ENCODE measurements at regions not wholly inside any gene's neighbourhood (a gene's known extent, or its start where the extent isn't known, plus 50 kb on each side); places are given as distances from the start of the nearest gene placed in this dataset.
A peak's percentile ranks its signal among the peaks of the same experiment; 100 is the strongest.

DNA sequence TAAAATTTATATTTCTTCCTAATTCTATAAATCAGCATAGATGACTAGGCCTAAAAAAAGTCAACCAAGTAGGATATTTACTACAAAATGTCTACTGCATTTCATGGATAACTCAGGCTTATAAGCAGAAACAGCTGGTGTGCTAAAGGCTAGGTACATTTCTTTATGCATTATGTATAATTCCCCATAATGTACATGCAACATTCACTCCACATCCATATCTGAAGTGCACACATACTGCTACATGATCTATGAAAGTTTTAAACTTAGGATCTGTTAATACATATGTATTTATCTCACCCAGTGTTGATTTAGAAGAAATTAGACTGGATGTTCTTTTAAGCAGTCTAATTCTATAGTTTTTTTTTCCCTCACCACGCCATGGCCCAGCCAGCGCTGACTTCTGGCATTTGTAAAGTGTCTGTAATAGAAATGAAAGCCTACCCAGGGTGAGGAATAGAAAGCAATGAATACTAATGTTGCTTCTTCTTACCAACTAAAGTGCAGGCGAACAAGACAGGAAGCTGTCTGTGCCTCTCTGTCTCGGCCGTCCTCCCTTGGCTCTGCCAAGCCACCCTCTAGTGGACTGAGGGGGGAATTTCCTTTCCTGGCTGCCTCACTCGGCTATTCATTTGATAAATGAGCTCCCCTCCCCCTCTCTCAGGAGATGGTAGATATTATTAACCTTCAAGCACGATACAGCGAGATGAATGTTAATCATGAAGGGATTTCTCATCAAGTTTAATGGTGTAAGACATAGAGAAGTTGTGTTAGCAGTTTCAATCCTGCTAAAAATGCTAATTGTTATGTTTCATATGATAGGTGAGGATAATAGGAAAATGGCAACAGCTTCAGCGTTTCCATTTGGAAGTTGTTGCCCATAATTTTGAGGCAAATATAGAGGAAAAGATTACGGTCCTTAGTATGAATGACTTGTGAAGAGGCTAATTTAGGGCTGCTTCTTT lies 384.5 kb downstream of the MTX2 start:
- DNase-seq: peak; percentile 88

DNA sequence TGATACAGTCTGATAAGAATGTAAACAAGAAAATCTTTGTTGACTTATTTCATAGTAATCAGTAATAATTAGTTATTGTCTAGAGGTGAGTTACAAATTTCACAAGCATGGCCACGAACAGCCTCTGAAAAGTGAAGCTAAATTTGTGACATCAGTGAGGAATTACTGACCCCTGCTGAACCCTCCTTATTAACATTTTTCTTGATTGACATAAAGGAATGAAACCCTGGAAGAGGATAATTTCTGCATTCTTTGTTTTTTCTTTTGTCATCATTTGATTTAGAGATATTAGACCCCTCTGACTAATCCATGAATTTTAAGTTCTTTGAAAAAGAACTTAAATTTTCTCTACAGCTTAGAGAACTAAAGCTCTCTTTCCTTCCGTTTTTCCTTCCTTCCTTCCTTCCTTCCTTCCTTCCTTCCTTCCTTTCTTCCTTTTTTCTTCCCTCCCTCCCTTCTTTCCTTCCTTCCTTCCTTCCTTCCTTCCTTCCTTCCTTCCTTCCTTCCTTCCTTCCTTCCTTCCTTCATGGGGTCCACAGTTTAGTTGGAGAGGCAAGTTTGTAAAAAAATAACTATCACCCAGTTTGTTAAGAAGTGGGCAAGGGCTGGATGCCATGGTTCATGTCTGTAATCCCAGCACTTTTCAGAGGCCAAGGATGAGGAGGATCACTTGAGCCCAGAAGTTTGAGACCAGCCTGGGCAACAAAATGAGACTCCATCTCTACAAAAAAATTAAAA lies 387.0 kb downstream of the MTX2 start:
- no peak for DNase-seq

DNA sequence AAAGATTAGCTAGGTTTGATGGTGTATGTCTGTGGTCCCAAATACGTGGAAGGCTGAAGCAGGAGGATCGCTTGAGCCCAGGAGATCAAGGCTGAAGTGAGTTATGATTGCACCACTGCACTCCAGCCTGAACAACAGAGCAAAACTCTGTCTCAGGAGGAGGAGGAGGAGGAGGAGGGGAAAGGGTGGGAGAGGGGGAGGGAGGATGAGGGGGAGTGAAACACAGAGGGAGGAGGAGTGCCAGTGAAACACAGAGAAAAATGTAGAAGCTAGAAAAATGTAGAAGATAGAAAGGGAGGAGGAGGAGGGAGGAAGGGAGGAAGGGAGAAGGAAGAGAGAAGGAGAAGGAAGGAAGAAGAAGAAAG lies 387.5 kb downstream of the MTX2 start:
- no peak for DNase-seq

DNA sequence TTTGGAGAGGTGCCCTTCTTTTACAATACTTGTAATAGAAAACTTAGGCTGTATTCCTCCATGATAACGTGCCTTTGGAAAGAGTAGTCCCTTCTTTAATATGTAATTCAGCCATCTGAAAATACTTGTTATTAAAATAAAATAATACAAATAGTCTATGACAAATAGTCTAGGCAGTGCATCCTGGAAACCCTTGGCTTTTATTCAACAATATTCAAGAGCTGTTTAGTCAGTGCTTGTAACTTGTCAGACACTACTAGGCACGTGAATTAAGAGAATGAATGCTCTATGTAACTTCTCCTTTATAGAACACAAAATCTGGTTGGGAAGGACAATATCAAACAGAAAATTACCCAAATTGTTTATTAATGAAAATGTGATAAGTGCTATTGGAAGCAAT lies 388.2 kb downstream of the MTX2 start:
- DNase-seq: no peak

DNA sequence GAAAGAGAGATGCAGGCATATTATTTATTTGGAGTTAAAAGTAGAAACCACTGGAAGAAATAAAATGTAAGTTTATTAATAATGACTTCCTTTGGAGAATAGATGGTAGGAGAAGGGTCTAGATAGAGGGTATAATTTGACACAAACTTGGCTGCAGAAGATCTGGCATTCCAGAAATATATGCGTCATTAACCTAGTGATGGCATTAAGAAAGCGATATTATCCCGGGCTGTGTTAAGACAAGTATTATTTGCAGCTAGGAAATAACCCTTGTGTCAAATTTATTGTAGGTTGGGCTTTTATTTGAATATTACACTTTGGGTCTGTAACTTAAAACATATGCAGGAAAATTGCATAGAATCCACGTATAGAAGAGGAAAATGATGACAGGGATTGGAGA lies 389.5 kb downstream of the MTX2 start:
- no peak for DNase-seq

DNA sequence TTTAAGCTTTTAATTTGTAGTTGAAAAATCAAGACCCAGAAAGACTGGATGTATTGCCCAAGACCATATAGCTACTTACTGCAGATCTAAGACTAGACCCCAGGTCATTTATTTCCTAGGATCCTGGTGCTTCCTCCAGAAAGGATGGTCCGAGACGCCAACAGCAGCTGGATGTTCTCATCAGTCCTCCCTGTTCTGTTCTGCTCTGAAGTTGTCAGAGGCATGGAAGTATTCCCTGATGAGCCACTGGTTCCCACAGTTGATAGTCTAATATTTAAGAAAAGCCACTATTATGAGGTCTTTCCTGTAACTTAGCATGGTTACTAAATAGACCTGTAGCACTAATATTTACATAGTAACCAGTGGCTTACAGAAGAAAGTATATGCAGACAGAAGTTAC lies 393.5 kb downstream of the MTX2 start:
- DNase-seq: no peak

DNA sequence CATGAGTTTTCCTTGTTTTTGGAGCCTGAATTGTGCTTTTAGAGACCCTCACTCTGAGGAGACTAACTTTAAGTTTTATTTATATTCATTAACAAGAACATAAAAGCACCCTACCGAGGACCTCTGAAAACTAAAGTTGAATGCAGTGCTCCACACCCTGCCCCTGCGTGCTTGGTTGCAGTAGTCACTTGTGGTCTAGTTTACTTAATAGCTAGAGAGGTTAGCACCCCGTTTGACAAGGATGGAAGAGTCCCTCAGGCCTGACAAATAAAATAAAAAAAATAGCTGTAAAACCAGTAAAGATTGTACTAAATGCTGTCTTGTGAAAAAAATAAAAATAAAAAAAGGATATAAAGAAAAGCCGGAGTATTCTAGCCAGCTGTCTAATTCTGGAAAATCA lies 395.2 kb downstream of the MTX2 start:
- no peak for DNase-seq

DNA sequence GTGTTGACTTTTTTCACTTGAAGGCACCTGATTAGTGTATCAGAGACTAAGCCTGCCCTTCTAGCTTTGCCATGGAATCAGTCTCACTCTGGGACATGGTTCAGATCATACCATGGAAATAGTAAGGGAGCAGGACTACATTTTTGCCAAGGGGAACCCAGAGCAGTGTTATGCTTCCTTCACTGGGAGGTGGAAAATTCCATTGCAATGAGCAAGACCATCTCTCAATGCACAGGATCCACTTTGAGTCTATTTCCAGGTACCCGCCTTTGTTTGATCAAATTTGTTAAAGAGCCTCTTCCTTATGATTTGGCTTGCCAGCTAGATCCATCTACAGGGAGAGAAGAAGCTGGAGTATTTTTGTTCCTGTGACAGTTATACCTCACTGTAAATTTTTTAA lies 395.8 kb downstream of the MTX2 start:
- no peak for DNase-seq

DNA sequence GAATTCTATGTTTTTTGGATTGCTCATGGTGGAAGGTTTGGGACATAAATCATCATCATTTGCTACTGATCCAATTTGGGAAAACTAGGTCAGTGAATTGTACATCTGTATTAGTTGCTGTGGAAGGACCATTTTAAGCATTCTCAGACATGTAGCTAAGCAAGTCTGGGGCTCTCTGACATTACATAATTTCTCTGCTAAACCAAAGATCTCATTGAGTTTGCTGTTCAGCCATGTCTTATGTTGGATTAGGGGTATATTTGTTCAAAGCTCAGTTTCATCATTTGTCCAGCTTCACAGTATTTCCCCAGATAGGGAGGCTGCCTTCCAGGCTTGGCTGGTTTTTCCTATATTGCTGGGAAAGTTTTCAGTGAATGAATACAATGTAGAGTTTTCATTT lies 399.7 kb downstream of the MTX2 start:
- DNase-seq: no peak

DNA sequence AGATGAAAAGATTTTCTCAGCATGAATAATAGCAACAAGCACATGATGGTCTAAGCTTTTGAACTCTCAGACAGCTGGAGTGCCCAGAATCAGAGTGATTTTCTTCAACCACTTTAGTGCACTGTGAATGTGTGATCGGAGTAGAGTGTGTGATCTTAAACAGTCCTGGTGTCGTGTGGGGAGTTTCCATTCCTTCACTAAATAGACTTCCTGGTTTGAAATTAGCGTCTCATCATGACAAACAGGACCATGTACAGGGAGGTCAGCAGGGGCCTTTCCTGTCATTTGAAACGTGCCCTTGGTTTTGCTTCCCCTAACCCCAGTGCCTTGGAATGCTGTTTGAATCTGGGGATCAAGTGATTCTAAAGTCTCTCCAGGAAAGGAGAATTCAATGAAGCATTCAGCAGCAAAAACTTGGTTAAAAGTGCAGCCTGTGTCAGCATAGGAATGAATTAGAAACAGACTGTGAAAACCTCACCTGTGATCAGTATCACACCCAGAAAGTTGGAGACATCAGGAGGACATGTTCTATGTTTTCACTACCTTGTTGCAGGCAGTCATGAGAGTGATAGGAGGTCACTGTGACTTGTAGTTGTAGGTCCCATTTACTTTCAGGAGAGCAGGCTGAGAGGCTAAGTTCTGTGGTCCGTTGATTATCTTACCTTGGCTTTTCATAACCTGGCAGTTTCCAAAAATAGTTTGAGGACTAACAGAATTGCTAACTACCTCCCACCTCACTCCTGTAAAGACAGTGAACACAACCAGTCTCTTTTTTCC lies 400.3 kb downstream of the MTX2 start:
- DNase-seq: no peak

DNA sequence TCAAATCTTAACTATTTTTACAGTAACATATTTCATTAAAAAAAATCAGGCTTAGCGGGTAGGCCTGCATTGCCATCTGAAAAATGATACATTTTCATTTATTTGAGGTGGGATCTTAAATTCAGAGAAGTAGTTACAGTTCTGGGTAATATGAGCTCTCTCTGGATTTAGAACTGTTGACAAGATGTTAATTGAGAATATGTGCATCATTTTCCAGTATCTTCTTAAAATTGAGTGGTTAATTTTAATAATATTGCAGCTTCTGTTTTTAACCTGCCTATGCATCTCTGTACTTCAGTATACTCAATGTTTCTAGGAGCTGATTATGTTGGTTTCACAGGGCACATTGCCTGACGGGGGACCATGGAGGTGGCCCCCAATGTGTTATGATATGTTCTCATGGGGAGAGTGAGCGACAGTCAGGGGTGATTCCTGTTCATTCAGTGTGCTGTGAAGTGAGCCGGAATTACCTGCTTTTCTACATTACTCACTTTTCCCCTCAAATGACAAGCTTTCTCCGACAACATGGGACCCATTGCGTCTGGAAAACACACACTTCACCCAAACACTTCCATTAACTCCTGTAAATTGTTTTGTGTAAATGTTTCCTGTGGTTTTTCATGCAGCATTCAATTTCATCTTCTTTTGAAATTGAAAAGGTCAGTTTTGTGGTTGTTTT lies 406.2 kb downstream of the MTX2 start:
- DNase-seq: no peak

DNA sequence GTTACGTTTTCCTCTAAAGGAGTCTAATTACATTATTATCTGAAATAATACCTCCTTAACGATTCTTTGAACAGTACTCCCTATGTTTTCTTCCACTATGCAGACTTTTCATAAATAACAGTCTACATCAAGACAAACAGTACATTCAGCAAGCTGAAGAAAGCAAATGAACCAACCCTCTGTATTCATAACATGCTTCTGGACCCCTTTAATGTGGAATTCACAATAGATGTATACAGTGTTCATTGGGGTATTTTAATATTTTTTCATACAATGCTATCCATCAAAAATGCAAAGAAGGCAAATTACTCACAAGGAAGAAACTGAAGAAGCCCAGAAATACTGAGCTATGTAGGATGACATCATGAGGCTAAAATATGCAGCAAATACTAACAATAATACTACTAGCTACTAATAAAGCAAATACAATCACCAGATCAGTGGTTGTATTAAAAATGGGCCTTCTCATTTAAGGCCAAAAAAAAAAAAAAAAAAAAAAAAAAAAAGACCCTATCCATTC lies 408.6 kb downstream of the MTX2 start:
- DNase-seq: no peak

DNA sequence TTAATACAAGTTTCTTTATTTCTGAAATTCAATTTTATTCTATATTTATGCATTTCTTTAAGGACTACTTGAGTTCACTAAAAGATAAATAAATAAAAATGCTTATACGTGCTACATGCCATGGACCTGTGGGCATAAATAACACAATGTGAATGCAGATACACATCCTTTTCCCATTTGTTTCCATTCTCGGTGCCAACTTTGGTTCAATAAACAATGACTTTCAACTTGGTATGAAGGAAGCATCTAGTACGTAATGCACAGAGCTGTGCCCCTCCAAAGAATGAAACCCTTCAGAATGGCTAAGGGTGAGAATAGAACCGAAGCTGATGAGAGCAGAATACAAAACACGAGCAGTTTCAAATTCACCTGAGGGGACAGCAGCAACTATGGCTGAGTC lies 409.3 kb downstream of the MTX2 start:
- DNase-seq: no peak

DNA sequence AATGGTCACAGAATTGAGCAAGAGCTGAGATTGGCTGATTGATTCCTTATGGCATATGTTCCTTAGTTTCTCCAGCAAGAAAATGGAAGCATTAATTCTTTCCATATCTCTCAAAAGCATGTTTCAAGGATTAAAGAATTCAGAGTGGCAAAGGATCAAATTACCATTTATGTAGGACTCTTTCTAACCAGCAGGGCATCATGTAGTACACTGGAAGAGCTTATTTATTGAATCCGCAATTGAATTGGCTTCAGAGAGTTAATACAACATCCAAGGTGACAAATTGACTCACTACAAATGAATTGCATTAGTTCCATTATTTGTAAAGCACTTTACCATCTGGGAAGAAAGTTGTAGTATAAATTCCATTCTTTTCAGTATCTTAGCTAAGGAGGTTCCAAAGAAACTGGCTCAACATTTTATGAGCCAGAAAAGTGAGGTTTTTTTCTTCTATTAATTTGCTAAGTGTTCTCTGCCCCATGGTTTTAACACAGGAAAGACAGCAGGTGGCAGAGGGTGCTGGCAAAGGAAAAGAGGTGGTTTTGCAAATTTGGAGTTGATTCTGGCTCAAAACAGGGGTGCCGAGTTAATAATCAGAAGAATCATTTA lies 409.9 kb downstream of the MTX2 start:
- no peak for DNase-seq

DNA sequence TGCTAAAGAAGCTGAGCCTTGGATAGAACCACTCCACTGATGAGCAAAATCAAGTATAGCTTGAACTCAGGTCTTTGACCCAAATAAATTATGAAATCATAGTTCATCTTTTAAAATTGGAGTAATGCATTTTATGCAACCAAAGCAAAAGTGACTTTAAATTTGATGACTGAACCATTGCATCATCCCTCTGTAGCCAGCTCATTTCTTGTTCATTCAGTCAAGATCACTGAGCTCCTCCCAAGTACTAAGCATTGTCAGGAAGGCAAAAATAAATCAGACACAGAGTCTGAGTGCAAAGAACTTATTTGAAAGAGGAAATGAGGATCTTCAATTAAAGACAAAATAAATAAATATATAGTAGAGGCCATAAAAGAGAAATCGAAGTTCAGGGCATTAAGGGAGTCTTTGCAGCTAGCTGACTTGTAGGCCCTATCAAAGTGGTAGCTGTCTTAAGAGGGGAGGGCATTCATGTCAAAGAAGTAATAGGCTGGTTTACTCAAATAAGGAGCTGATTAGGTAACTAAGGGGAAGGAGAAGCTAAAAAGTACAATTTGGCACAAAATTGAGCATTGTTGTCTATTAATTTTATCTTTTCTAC lies 411.8 kb downstream of the MTX2 start:
- DNase-seq: peak; percentile 54

DNA sequence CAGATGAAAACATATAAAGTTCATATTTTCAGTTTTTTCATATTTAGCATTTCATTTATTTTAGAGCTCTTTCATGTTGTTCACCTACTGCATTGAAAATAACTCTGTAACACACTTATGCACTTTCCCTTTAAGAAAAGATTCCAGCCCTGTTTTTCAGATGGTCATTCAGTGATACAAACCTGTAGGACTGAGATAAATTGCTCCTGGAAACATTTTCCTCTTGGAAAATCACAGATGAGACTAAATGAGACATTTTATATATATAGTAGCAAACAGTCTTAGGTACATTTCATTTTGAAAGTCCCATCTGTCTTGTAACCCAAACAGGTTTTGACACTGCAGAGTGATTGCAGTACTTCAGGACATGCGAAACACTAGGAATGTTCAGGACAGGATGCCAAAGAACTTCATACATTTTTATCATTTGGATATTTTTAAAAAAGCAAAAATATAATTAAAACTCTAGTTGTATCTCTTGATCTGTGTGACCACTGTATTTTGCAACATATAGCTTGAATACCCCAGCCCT lies 412.4 kb downstream of the MTX2 start:
- DNase-seq: peak; percentile 19

DNA sequence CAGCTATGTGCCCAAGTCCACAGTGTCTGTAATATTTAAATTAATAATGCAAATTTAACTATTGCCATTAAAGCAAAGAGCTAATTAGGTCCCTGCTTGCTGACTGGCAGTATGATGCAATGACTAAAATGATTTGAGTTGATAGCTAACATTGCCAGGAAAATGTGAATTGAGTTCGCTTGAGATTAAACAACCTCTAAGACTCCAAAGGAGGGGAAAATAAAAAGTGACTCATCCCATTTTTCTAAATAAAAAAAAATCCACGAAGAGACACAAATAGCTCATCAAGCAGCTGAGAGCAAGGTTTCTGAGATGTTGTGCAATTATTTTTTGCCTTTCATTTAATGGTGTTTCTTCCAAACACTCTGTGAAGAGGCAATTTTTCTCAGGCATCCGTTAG lies 413.0 kb downstream of the MTX2 start:
- DNase-seq: peak; percentile 48

DNA sequence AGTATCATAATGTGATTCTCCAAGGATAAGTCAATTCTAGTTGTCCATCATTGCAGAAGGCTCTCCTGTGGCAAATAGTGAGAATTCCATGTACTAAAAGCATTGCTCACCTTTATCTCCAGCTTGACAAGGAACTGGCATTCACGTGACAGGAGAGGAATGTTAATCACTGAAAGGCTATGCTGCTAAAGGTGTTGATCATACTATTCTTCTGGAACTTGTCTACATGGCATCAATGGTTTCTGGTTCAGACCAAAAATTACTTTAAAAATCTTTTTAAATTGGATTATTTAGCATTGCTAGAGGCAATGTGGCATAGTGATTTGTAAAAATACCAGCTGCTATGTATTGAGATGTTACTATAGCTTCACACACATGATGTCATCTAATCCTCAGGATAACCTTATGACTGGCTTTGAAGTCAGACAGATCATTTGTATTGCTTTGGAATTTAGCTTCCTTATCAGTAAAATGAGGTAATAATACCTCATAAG lies 414.4 kb downstream of the MTX2 start:
- no peak for DNase-seq

DNA sequence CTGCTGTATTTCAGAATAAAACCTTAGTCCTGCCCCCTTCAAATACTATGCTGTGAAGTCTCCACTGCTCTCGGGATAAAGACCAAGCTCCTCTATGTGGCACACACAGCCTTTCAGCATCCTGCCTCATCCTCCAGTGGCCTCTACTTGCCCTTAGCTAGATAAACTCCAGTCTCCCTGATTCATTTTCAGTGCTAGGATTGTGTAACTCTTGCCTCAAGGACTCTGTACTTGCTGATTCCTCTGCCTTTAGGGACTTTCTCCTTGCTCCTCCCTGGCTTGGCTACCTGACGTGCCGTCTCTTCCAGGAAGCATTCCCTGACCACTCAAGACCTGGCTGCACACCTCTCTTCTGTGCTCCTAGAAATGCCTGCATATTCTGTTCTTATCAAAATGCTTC lies 416.7 kb downstream of the MTX2 start:
- DNase-seq: no peak

DNA sequence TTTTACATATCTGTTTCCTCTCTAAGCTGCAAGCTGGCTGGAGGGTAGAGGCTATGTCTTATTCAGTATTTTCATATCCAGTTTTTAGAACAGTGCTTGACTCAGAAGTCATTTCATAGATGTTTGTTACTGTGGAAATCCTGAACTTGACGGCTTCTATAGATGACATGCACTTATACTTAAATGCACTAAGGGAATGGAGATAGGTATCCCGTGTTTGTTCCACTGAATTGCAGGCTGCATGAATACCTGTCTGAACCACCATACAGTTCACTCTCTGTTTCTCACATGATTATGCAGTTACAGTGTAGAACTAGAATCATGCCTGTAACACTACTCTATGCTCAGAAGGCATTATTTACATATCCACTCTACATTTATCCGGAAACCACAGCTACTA lies 417.1 kb downstream of the MTX2 start:
- DNase-seq: no peak

DNA sequence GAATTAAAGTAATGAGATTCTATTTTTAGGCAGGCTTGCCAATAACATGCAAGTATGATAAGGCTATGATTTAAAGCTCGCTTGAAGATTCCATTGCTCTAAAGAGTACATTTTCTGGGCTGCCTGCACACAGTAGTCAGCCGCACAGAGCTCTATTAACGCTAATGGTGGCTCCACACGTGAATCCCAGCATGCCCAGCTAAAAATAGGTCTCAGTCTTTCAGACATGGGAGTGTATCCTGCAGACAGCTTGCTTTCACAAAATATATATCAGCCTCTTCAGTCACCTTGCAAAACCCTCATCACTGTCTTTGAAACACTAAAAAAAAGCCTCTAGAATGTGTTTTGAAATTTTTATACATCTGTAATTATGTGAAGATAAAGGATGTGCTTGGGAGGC lies 418.1 kb downstream of the MTX2 start:
- DNase-seq: no peak
